Trophoblast cell (in vitro differentiated cells and primary cell): ENCODE measurements at regions not wholly inside any gene's neighbourhood (a gene's known extent, or its start where the extent isn't known, plus 50 kb on each side); places are given as distances from the start of the nearest gene placed in this dataset.
A peak's percentile ranks its signal among the peaks of the same experiment; 100 is the strongest.
"Not testable (repeated sequence)": the region's sequence is repeated elsewhere in the genome, so short reads cannot be mapped to it uniquely, and the experiment has no call there.

Experiments used
- DNase-seq, 2 donors: peaks; one replicate each; pipeline ENCODE4 v3.0.0-alpha.2; 2016
- H2AFZ ChIP-seq: 2 replicates; pipeline ENCODE4 v1.6.1; 2013; ENCODE audit warnings: low read length, moderate library complexity, mild to moderate bottlenecking; ENCODE audit not compliant: insufficient read depth, poor library complexity
- H2AK5ac ChIP-seq: 2 replicates; pipeline ENCODE4 v1.6.1; 2013; ENCODE audit warnings: mild to moderate bottlenecking, low read length
- H2BK120ac ChIP-seq: 2 replicates; pipeline ENCODE4 v1.6.1; 2013; ENCODE audit warnings: low read length, mild to moderate bottlenecking, moderate library complexity; ENCODE audit not compliant: insufficient read depth, poor library complexity
- H2BK12ac ChIP-seq: 2 replicates; pipeline ENCODE4 v1.6.1; 2013; ENCODE audit warnings: mild to moderate bottlenecking, low read length, moderate library complexity
- H2BK5ac ChIP-seq: 2 replicates; pipeline ENCODE4 v1.6.1; 2013; ENCODE audit warnings: low read length, low read depth, moderate library complexity, mild to moderate bottlenecking; ENCODE audit not compliant: poor library complexity
- H3K14ac ChIP-seq: 2 replicates; pipeline ENCODE4 v1.6.1; 2013; ENCODE audit warnings: mild to moderate bottlenecking, low read length
- H3K18ac ChIP-seq: 2 replicates; pipeline ENCODE4 v1.6.1; 2013; ENCODE audit warnings: mild to moderate bottlenecking, low read length
- H3K23ac ChIP-seq: 2 replicates; pipeline ENCODE4 v1.6.1; 2013; ENCODE audit warnings: low read length
- H3K27ac ChIP-seq: 2 replicates; pipeline ENCODE4 v1.5.1; 2013; ENCODE audit warnings: low read depth, mild to moderate bottlenecking, inconsistent platforms, low read length, moderate library complexity
- H3K27me3 ChIP-seq: 2 replicates; pipeline ENCODE4 v1.6.1; 2013; ENCODE audit warnings: inconsistent platforms, mild to moderate bottlenecking, low read length, moderate library complexity; ENCODE audit not compliant: insufficient read depth
- H3K36me3 ChIP-seq, 2 experiments: 1 replicate in 1 of 2; 2 replicates in 1 of 2; pipeline ENCODE4 v1.6.1; 2013; ENCODE audit warnings: low read length in 2 of 2, mild to moderate bottlenecking in 2 of 2, moderate library complexity in 1 of 2; ENCODE audit not compliant: insufficient read depth in 2 of 2, control insufficient read depth in 1 of 2
- H3K4ac ChIP-seq: 2 replicates; pipeline ENCODE4 v1.6.1; 2013; ENCODE audit warnings: low read depth, mild to moderate bottlenecking, low read length, moderate library complexity
- H3K4me1 ChIP-seq, 2 experiments: 1 replicate in 1 of 2; 2 replicates in 1 of 2; pipeline ENCODE4 v1.6.1; 2013; ENCODE audit warnings: low read length in 2 of 2, mild to moderate bottlenecking in 2 of 2, moderate library complexity in 1 of 2; ENCODE audit not compliant: insufficient read depth in 2 of 2, control insufficient read depth in 1 of 2
- H3K4me2 ChIP-seq: 2 replicates; pipeline ENCODE4 v1.6.1; 2013; ENCODE audit warnings: inconsistent platforms, mild to moderate bottlenecking, low read length, moderate library complexity
- H3K4me3 ChIP-seq: 2 replicates; pipeline ENCODE4 v1.5.1; 2013; ENCODE audit warnings: mild to moderate bottlenecking, low read depth, low read length, inconsistent platforms
- H3K79me1 ChIP-seq: one replicate; pipeline ENCODE4 v1.6.1; 2013; ENCODE audit warnings: low read length
- H3K79me2 ChIP-seq: 2 replicates; pipeline ENCODE4 v1.6.1; 2013; ENCODE audit warnings: low read length, mild to moderate bottlenecking; ENCODE audit not compliant: control insufficient read depth, insufficient read depth, poor library complexity
- H3K9ac ChIP-seq: 2 replicates; pipeline ENCODE4 v1.6.1; 2013; ENCODE audit warnings: mild to moderate bottlenecking, low read length
- H3K9me3 ChIP-seq: 2 replicates; pipeline ENCODE4 v1.6.1; 2013; ENCODE audit warnings: low read depth, mild to moderate bottlenecking, control low read depth, inconsistent platforms, low read length; ENCODE audit not compliant: insufficient read depth
- H4K12ac ChIP-seq: 2 replicates; pipeline ENCODE4 v1.6.1; 2013; ENCODE audit warnings: low read depth, mild to moderate bottlenecking, low read length, moderate library complexity
- H4K8ac ChIP-seq: 2 replicates; pipeline ENCODE4 v1.6.1; 2013; ENCODE audit warnings: low read depth, mild to moderate bottlenecking, low read length, moderate library complexity
- H4K91ac ChIP-seq: one replicate; pipeline ENCODE4 v1.6.1; 2013; ENCODE audit warnings: low read depth, mild to moderate bottlenecking, low read length, moderate library complexity
- WGBS: extraction: QIAGEN DNeasy Blood & Tissue Kit; methylation state at CpG from one replicate; pipeline ENCODE4 v1.1.7; 2013; ENCODE audit warnings: missing lambda C conversion rate; ENCODE audit not compliant: insufficient read length, insufficient coverage; ENCODE audit errors: extremely low coverage; 5-methylcytosine and 5-hydroxymethylcytosine counted together

GRCh38 chr7:121500360-121501058 is 104.4 kb upstream of the FAM3C start:
- DNase-seq = no peak
- no peak overlapping the region for H3K4ac ChIP-seq
- H3K36me3 ChIP-seq = peaks cover 0 to 2% of the 10 kb centered on the region in 2 experiments
- H3K79me1 ChIP-seq = peaks cover 12% of the 10 kb centered on the region
- H3K23ac ChIP-seq = no peak overlapping the region
- H3K18ac ChIP-seq = no peak overlapping the region
- H3K4me1 ChIP-seq = peaks cover 0 to 2% of the 10 kb centered on the region in 2 experiments
- no peak overlapping the region for H4K8ac ChIP-seq
- no CpG with 5 or more reads among the region's 2 CpGs for WGBS
- no peak overlapping the region for H2BK5ac ChIP-seq
- H4K91ac ChIP-seq = no peak overlapping the region
- H3K9me3 ChIP-seq = no peaks in the 10 kb centered on the region
- H2BK120ac ChIP-seq = no peak overlapping the region
- H3K4me3 ChIP-seq = no peak overlapping the region
- no peaks in the 10 kb centered on the region for H3K79me2 ChIP-seq
- no peaks in the 10 kb centered on the region for H3K27me3 ChIP-seq
- H2AK5ac ChIP-seq = no peak overlapping the region
- H3K4me2 ChIP-seq = no peak overlapping the region
- no peak overlapping the region for H2BK12ac ChIP-seq
- H3K27ac ChIP-seq = no peak overlapping the region
- no peak overlapping the region for H2AFZ ChIP-seq
- H3K9ac ChIP-seq = no peak overlapping the region
- no peak overlapping the region for H4K12ac ChIP-seq
- H3K14ac ChIP-seq = no peak overlapping the region

- no peak for DNase-seq
- no peak overlapping the region for H3K14ac ChIP-seq
- no peak overlapping the region for H3K4me3 ChIP-seq
- no peak overlapping the region for H4K91ac ChIP-seq
- H2BK12ac ChIP-seq = no peak overlapping the region
- H3K36me3 ChIP-seq = no peaks in the 10 kb centered on the region
- WGBS = no CpG with 5 or more reads among the region's 4 CpGs
- H3K27ac ChIP-seq = no peak overlapping the region
- no peak overlapping the region for H3K4me2 ChIP-seq
- H3K9ac ChIP-seq = no peak overlapping the region
- no peak overlapping the region for H2BK120ac ChIP-seq
- H4K12ac ChIP-seq = no peak overlapping the region
- H2AFZ ChIP-seq = no peak overlapping the region
- H3K18ac ChIP-seq = no peak overlapping the region
- no peak overlapping the region for H2AK5ac ChIP-seq
- no peaks in the 10 kb centered on the region for H3K79me2 ChIP-seq
- peaks cover 0 to 2% of the 10 kb centered on the region in 2 experiments for H3K4me1 ChIP-seq
- peaks cover 7% of the 10 kb centered on the region for H3K79me1 ChIP-seq
- H3K9me3 ChIP-seq = no peaks in the 10 kb centered on the region
- no peak overlapping the region for H2BK5ac ChIP-seq
- H3K27me3 ChIP-seq = no peaks in the 10 kb centered on the region
- H3K4ac ChIP-seq = no peak overlapping the region
- H3K23ac ChIP-seq = no peak overlapping the region
- no peak overlapping the region for H4K8ac ChIP-seq
Observed at GRCh38 chr7:121499624-121500023, 103.5 kb upstream of the FAM3C start.

GRCh38 chr7:121498816-121499215 is 102.7 kb upstream of the FAM3C start:
- no CpG with 5 or more reads among the region's 1 CpG for WGBS
- Histone ChIP-seq H3K14ac (no peak overlapping the region), H3K18ac (no peak overlapping the region), H4K91ac (no peak overlapping the region), H3K27ac (no peak overlapping the region), H2AFZ (no peak overlapping the region), H3K27me3 (no peaks in the 10 kb centered on the region), H3K9ac (no peak overlapping the region), H3K36me3 (no peaks in the 10 kb centered on the region), H3K4me2 (no peak overlapping the region), H3K4ac (no peak overlapping the region), H3K79me2 (no peaks in the 10 kb centered on the region), H3K4me3 (no peak overlapping the region), H4K8ac (no peak overlapping the region), H2BK5ac (no peak overlapping the region), H2BK120ac (no peak overlapping the region), H3K79me1 (peaks cover 4% of the 10 kb centered on the region), H3K9me3 (no peaks in the 10 kb centered on the region), H4K12ac (no peak overlapping the region), H2BK12ac (no peak overlapping the region), H3K23ac (no peak overlapping the region), H3K4me1 (peaks cover 0 to 2% of the 10 kb centered on the region in 2 experiments), H2AK5ac (no peak overlapping the region)
- no peak for DNase-seq

GRCh38 chr7:121497545-121497944 is 101.4 kb upstream of the FAM3C start:
- H3K14ac ChIP-seq, H4K91ac ChIP-seq, H3K4me1 ChIP-seq, H3K4ac ChIP-seq, H3K27me3 ChIP-seq, H2AK5ac ChIP-seq, H3K36me3 ChIP-seq, H3K4me2 ChIP-seq, H2BK5ac ChIP-seq, H3K9ac ChIP-seq, H3K27ac ChIP-seq, H2BK12ac ChIP-seq, H4K12ac ChIP-seq, H4K8ac ChIP-seq, H3K79me2 ChIP-seq, H3K18ac ChIP-seq, H3K79me1 ChIP-seq, H2AFZ ChIP-seq, H3K9me3 ChIP-seq, H2BK120ac ChIP-seq, H3K4me3 ChIP-seq, H3K23ac ChIP-seq: not testable (repeated sequence)
- peak; percentile 87 to 92 for DNase-seq
- WGBS = no CpG with 5 or more reads among the region's 4 CpGs
